HUES48 (cell line): ENCODE measurements at regions not wholly inside any gene's neighbourhood (a gene's known extent, or its start where the extent isn't known, plus 50 kb on each side); places are given as distances from the start of the nearest gene placed in this dataset.

Experiments
- H3K27ac ChIP-seq: one replicate; pipeline ENCODE4 v1.7.0; 2013; ENCODE audit warnings: low read depth, low read length, inconsistent platforms
- H3K27me3 ChIP-seq: 2 replicates; pipeline ENCODE4 v1.6.1; 2013; ENCODE audit warnings: mild to moderate bottlenecking, low read length; ENCODE audit not compliant: control insufficient read depth, insufficient read depth
- H3K36me3 ChIP-seq: 2 replicates; pipeline ENCODE4 v1.6.1; 2013; ENCODE audit warnings: low read length; ENCODE audit not compliant: control insufficient read depth, insufficient read depth
- H3K4me1 ChIP-seq: 2 replicates; pipeline ENCODE4 v1.6.1; 2013; ENCODE audit warnings: mild to moderate bottlenecking, low read length; ENCODE audit not compliant: control insufficient read depth, insufficient read depth
- H3K4me3 ChIP-seq: 2 replicates; pipeline ENCODE4 v1.5.1; 2013; ENCODE audit warnings: mild to moderate bottlenecking, low read depth, low read length
- H3K9ac ChIP-seq: 2 replicates; pipeline ENCODE4 v1.6.1; 2013; ENCODE audit warnings: mild to moderate bottlenecking, low read depth, low read length, moderate library complexity
- H3K9me3 ChIP-seq: 2 replicates; pipeline ENCODE4 v1.6.1; 2013; ENCODE audit warnings: low read length; ENCODE audit not compliant: control insufficient read depth, insufficient read depth

- no peaks in the 10 kb centered on the region for H3K4me1 ChIP-seq
- H3K27ac ChIP-seq = no peak overlapping the region
Measured at GRCh38 chr7:68730194-68730593, 868.1 kb upstream of the AUTS2 start.

GRCh38 chr7:68730964-68731363 lies 867.3 kb upstream of the AUTS2 start:
- H3K4me1 ChIP-seq = no peaks in the 10 kb centered on the region
- no peak overlapping the region for H3K9ac ChIP-seq
- H3K9me3 ChIP-seq = no peaks in the 10 kb centered on the region
- H3K36me3 ChIP-seq = no peaks in the 10 kb centered on the region
- no peaks in the 10 kb centered on the region for H3K27me3 ChIP-seq
- no peak overlapping the region for H3K4me3 ChIP-seq
- H3K27ac ChIP-seq = no peak overlapping the region

More at GRCh38 chr7:68730194-68730593, 868.1 kb upstream of the AUTS2 start:
- Histone ChIP-seq H3K9ac (no peak overlapping the region), H3K27me3 (no peaks in the 10 kb centered on the region), H3K4me3 (no peak overlapping the region), H3K9me3 (no peaks in the 10 kb centered on the region), H3K36me3 (no peaks in the 10 kb centered on the region)

- Histone ChIP-seq H3K9ac (no peak overlapping the region), H3K4me1 (no peaks in the 10 kb centered on the region), H3K36me3 (no peaks in the 10 kb centered on the region), H3K27me3 (no peaks in the 10 kb centered on the region), H3K27ac (no peak overlapping the region), H3K4me3 (no peak overlapping the region), H3K9me3 (no peaks in the 10 kb centered on the region)
Measured at GRCh38 chr7:68733219-68734153, 864.8 kb upstream of the AUTS2 start.

GRCh38 chr7:68734431-68734830 lies 863.8 kb upstream of the AUTS2 start:
- Histone ChIP-seq H3K27me3 (no peaks in the 10 kb centered on the region), H3K4me3 (no peak overlapping the region)

GRCh38 chr7:68739306-68739705 lies 859.0 kb upstream of the AUTS2 start:
- H3K36me3 ChIP-seq = no peaks in the 10 kb centered on the region
- no peaks in the 10 kb centered on the region for H3K27me3 ChIP-seq
- H3K4me1 ChIP-seq = peaks cover 3% of the 10 kb centered on the region; the same call in 1 of the 2 replicates
- H3K27ac ChIP-seq = no peak overlapping the region
- H3K9ac ChIP-seq = no peak overlapping the region
- H3K4me3 ChIP-seq = no peak overlapping the region
- H3K9me3 ChIP-seq = no peaks in the 10 kb centered on the region

More at GRCh38 chr7:68734431-68734830, 863.8 kb upstream of the AUTS2 start:
- no peaks in the 10 kb centered on the region for H3K9me3 ChIP-seq
- no peaks in the 10 kb centered on the region for H3K36me3 ChIP-seq
- H3K27ac ChIP-seq = no peak overlapping the region
- no peaks in the 10 kb centered on the region for H3K4me1 ChIP-seq
- no peak overlapping the region for H3K9ac ChIP-seq

- Histone ChIP-seq H3K27me3 (no peaks in the 10 kb centered on the region), H3K36me3 (no peaks in the 10 kb centered on the region), H3K27ac (no peak overlapping the region), H3K4me3 (no peak overlapping the region), H3K9ac (no peak overlapping the region), H3K4me1 (peaks cover 3% of the 10 kb centered on the region; the same call in 1 of the 2 replicates), H3K9me3 (no peaks in the 10 kb centered on the region)
Measured at GRCh38 chr7:68744036-68744435, 854.2 kb upstream of the AUTS2 start.

- H3K4me3 ChIP-seq = no peak overlapping the region
- no peaks in the 10 kb centered on the region for H3K36me3 ChIP-seq
- H3K9ac ChIP-seq = no peak overlapping the region
- H3K27ac ChIP-seq = no peak overlapping the region
- H3K9me3 ChIP-seq = no peaks in the 10 kb centered on the region
- no peaks in the 10 kb centered on the region for H3K4me1 ChIP-seq
- H3K27me3 ChIP-seq = no peaks in the 10 kb centered on the region
Measured at GRCh38 chr7:68748934-68749900, 849.1 kb upstream of the AUTS2 start.

- no peaks in the 10 kb centered on the region for H3K9me3 ChIP-seq
- H3K27me3 ChIP-seq = no peaks in the 10 kb centered on the region
- H3K4me3 ChIP-seq = no peak overlapping the region
- no peaks in the 10 kb centered on the region for H3K36me3 ChIP-seq
- no peak overlapping the region for H3K27ac ChIP-seq
- no peaks in the 10 kb centered on the region for H3K4me1 ChIP-seq
- H3K9ac ChIP-seq = no peak overlapping the region
Measured at GRCh38 chr7:68752485-68753178, 845.6 kb upstream of the AUTS2 start.

- no peak overlapping the region for H3K27ac ChIP-seq
- no peak overlapping the region for H3K4me3 ChIP-seq
- no peaks in the 10 kb centered on the region for H3K36me3 ChIP-seq
- H3K4me1 ChIP-seq = no peaks in the 10 kb centered on the region
- no peaks in the 10 kb centered on the region for H3K9me3 ChIP-seq
- H3K27me3 ChIP-seq = no peaks in the 10 kb centered on the region
- no peak overlapping the region for H3K9ac ChIP-seq
Measured at GRCh38 chr7:68754414-68754813, 843.9 kb upstream of the AUTS2 start.

- Histone ChIP-seq H3K9me3 (0 out of 2 replicates have a peak, but pooled peaks cover 3% of the 10 kb centered on the region), H3K36me3 (no peaks in the 10 kb centered on the region), H3K4me3 (no peak overlapping the region)
Measured at GRCh38 chr7:68756986-68757495, 841.2 kb upstream of the AUTS2 start.

More at GRCh38 chr7:68756986-68757495, 841.2 kb upstream of the AUTS2 start:
- Histone ChIP-seq H3K27me3 (no peaks in the 10 kb centered on the region), H3K27ac (no peak overlapping the region), H3K9ac (no peak overlapping the region), H3K4me1 (no peaks in the 10 kb centered on the region)
